HG03159 (cell line): ENCODE measurements at regions not wholly inside any gene's neighbourhood (a gene's known extent, or its start where the extent isn't known, plus 50 kb on each side); places are given as distances from the start of the nearest gene placed in this dataset.
"Not testable (repeated sequence)": the region's sequence is repeated elsewhere in the genome, so short reads cannot be mapped to it uniquely, and the experiment has no call there.

Experiments
- ATAC-seq: cut with Tn5 transposase; IDR thresholded peaks from one replicate; pipeline ENCODE4 v1.9.1; 2021; ENCODE audit warnings: mild to moderate bottlenecking, moderate library complexity; ENCODE audit not compliant: unreplicated experiment

- ATAC-seq = peak; percentile 48
These were observed 292.3 kb downstream of the RFPL4B start for GRCh38 chr6:112639391-112639831.

DNA sequence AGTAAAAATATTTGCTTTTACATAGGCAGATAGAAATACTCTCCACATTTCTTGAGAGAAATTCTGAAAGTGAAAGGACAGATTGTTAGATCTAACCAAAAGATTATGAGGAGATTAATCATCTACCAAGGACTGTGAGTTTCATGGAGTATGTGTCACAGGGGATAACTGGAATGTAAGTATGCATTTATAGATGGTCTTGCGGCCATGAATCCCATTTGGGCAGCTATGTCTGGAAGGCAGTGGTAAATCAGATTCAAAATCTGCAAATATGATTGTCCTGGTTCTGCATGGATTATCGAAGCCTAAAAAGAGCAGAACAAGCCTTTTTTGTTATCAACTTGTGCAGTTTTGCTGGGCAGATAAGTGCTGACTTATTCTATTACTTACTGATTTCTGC lies 293.8 kb downstream of the RFPL4B start:
- ATAC-seq = no peak

- no peak for ATAC-seq
These were observed 302.7 kb downstream of the RFPL4B start for GRCh38 chr6:112649853-112650252.

DNA sequence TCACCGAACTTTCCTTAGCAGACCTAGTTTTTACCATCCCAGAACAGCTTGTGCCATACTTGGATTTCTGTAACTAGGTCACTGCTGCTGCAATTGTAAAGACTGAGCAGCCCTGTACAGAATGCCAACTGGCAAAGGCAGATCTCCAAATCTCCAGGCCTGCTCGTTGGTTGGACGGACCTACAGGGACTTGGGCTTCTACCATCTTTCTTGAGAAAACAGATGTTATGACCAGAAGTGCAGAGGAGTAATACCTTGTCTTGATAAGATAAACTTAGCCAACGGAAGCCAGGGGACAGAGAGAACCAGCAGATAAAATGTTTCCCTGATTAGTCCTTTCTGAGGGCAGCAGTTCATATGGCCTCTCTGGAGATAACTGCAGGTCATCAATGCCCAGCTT lies 304.1 kb downstream of the RFPL4B start:
- ATAC-seq = no peak

DNA sequence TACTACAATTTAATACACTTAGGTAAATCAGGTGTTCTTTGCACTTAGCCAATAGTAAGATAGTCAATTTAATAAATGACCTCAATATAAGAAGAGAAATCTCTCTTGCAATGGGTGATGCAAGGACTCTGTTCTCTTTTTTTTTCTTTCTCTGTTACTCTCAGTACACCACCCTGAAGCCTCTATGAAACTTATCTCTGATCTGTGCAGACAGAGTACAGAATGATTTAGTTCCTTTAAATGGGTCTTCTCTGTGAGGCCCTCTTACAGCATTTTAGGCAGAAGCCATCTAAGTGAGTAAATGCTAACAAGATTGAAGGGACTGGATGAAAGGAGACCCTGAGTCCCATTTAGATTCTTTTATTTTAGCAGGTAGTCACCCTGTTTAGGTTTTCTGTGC lies 312.8 kb downstream of the RFPL4B start:
- ATAC-seq = no peak

DNA sequence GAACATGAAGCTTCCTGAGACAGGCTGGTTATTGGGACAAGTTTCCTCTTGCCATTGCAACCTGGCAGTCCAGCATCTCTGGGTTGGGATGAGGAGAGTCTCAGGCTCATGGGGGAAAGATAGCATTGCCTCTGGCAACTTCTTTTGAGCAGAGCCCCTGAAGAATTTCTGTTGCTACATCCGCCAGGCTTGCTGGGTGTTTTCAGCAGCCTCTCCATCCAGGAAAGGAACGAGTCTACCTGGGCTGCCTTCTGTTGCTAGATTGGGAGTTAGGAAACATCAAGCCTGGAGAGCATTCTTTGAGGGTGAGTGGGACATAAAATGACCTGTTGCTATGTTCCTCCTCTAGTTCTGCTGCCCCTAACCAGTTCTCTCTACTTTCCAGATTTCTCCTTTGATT lies 313.5 kb downstream of the RFPL4B start:
- ATAC-seq = no peak

GRCh38 chr6:112663698-112664097 lies 316.6 kb downstream of the RFPL4B start:
- ATAC-seq = no peak

- ATAC-seq = no peak
These were observed 318.0 kb downstream of the RFPL4B start for GRCh38 chr6:112665114-112665513.

DNA sequence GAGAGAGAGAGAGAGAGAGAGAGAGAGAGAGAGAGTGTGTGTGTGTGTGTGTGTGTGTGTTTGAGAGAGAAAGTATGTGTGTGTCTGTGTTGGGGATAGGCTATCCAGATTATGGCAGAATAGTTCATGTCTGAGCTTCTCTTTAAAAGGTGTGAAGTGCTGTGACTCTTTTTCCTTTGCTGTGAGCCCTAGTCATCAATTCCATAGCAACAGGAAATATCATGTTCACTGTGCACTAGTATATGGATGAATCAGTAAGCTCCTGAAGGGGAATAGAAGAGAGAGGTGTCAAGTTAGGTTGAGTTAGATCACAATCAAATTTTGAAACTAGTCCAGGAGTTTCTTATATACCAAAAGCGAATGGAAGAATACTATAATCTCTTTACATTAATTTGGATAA lies 318.7 kb downstream of the RFPL4B start:
- ATAC-seq = no peak

DNA sequence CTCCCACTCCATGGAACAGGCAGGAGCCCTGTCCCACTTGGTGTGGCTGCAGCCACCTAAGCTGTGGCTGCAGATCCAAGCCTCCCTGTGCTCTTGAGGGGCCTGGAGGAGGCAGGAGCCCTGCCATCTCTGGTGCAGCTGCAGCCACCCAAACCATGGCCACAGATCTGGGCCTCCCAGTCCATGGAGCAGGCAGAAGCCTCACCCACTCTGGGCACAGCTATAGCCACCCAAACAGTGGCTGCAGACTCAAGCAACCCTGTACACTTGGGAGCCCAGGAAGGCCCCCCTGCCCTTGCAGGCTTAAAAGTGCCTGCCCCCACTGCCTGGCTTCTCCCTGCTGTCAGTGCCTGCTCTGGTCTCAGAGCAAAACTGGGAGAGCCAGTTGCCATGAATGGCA lies 320.3 kb downstream of the RFPL4B start:
- no peak for ATAC-seq

DNA sequence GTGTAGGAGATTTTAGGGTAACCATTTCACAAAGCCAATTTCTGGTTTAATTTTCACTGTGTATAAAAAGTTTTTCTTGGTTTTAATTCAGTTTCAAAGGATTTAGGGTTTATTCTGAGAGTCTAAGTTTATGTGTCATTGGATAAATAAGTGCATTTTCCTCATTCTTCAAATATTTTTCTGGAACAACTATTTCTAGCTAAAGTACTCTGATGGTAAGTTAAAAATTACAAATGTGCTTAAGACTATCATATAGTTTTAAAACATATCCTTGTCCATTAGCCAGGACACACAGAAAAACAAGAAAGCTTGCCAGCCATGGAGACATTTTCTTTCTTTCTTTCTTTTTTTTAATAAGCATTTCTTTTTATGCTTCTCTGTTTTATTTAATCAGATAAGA lies 333.0 kb downstream of the RFPL4B start:
- no peak for ATAC-seq

GRCh38 chr6:112682071-112682470 lies 334.9 kb downstream of the RFPL4B start:
- no peak for ATAC-seq

DNA sequence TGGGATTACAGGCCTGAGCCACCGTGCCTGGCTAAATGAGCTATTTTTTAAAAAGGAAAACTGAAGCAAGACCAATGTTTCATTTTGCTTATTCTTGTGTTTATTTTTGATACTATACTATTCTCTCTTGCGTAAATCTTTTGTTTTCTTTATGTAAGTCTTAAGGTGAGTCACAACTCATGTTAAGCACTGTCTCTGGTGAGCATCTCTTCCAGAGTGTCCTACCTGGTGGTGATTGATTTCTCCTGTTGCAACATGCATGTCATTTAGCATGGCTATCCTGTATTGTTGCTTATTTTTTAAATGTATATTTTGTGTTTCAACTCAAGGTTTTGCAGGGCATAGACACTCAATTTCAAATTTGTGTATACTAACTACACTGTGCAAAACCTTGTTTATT lies 336.0 kb downstream of the RFPL4B start:
- ATAC-seq = no peak

- no peak for ATAC-seq
These were observed 336.8 kb downstream of the RFPL4B start for GRCh38 chr6:112683926-112684325.

- ATAC-seq = not testable (repeated sequence)
These were observed 338.5 kb downstream of the RFPL4B start for GRCh38 chr6:112685521-112686220.

DNA sequence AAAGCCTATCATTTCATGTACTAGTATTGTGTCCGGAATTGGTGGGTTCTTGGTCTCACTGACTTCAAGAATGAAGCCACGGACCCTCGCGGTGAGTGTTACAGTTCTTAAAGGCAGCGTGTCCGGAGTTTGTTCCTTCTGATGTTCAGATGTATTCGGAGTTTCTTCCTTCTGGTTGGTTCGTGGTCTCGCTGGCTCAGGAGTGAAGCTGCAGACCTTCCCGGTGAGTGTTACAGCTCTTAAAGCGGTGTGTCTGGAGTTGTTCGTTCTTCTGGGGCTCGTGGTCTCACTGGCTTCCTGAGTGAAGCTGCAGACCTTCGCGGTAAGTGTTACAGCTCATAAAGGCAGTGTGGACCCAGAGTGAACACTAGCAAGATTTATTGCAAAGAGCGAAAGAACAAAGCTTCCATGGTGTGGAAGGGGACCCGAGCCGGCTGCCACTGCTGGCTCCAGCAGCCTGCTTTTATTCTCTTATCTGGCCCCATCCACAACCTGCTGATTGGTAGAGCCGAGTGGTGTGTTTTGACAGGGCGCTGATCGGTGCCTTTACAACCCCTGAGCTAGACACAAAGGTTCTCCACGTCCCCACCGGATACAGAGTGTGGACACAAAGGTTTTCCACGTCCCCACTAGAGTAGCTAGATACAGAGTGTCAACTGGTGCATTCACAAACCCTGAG lies 341.5 kb downstream of the RFPL4B start:
- ATAC-seq = not testable (repeated sequence)

GRCh38 chr6:112689183-112689858 lies 342.2 kb downstream of the RFPL4B start:
- ATAC-seq = not testable (repeated sequence)

- no peak for ATAC-seq
These were observed 343.5 kb downstream of the RFPL4B start for GRCh38 chr6:112690497-112691202.

DNA sequence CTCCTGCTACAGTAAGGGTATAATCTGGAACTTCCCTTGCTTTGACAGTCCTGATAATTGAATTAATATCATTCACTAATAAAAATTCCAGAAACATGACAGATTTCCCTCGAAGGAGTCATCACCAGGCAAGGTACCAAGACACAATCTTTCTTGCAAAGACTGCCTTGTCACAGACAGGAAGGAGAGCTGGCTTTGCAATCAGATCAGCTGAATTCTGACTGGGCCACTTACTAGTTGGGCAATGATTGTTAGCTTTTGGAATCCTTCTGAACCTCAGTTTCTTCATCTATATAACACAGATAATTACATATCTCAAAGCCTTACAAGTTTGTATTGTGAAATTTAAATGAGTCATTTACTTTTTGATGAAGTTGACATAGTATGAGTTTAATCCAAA lies 344.2 kb downstream of the RFPL4B start:
- ATAC-seq = no peak

- no peak for ATAC-seq
These were observed 347.9 kb downstream of the RFPL4B start for GRCh38 chr6:112695001-112695400.

DNA sequence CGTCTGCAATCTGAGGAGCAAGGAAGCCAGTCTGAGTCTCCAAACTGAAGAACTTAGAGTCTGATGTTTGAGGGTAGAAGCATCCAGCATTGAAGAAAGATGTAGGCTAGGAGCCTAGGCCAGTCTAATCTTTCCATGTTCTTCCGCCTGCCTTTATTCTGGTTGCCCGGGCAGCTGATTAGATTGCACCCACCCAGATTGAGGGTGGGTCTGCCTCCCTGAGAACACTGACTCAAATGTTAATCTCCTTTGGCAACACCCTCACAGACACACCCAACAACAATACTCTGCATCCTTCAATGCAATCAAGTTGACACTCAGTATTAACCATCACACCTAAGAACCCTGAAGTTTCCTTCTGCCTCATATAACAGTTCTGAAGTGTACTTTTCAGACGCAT lies 350.1 kb downstream of the RFPL4B start:
- no peak for ATAC-seq
